ENCODE measurements at regions not wholly inside any gene's neighbourhood (a gene's known extent, or its start where the extent isn't known, plus 50 kb on each side); places are given as distances from the start of the nearest gene placed in this dataset.

GRCh38 chrX:141975839-141976238 lies 72.1 kb downstream of the MAGEC1 start:
- no peak overlapping the region for H3K4me3 Mint-ChIP-seq (ENCODE audit: unreplicated experiment)
- H3K9me3 Mint-ChIP-seq (ENCODE audit: unreplicated experiment) = peaks cover 35% of the 10 kb centered on the region
- no peaks in the 10 kb centered on the region for H3K36me3 Mint-ChIP-seq (ENCODE audit: unreplicated experiment)
- H3K27ac Mint-ChIP-seq (ENCODE audit: unreplicated experiment) = no peak overlapping the region
- no peaks in the 10 kb centered on the region for H3K4me1 Mint-ChIP-seq (ENCODE audit: unreplicated experiment)
- DNase-seq (ENCODE audit: extremely low spot score, unreplicated experiment) = no peak
- no peak for TF ChIP-seq CTCF (IDR thresholded peaks at IDR 0.05)
- no peaks in the 10 kb centered on the region for H3K27me3 Mint-ChIP-seq (ENCODE audit: unreplicated experiment)

- peaks cover 29% of the 10 kb centered on the region for H3K9me3 Mint-ChIP-seq (ENCODE audit: unreplicated experiment)
- no peaks in the 10 kb centered on the region for H3K4me1 Mint-ChIP-seq (ENCODE audit: unreplicated experiment)
- DNase-seq (ENCODE audit: extremely low spot score, unreplicated experiment) = no peak
- no peak overlapping the region for H3K27ac Mint-ChIP-seq (ENCODE audit: unreplicated experiment)
- H3K27me3 Mint-ChIP-seq (ENCODE audit: unreplicated experiment) = no peaks in the 10 kb centered on the region
- no peak overlapping the region for H3K4me3 Mint-ChIP-seq (ENCODE audit: unreplicated experiment)
- TF ChIP-seq CTCF (IDR thresholded peaks at IDR 0.05) = no peak
- no peaks in the 10 kb centered on the region for H3K36me3 Mint-ChIP-seq (ENCODE audit: unreplicated experiment)
These were observed 66.0 kb downstream of the MAGEC1 start for GRCh38 chrX:141969706-141970105.

GRCh38 chrX:141960578-141960977 lies 56.9 kb downstream of the MAGEC1 start:
- DNase-seq (ENCODE audit: extremely low spot score, unreplicated experiment) = no peak
- H3K27me3 Mint-ChIP-seq (ENCODE audit: unreplicated experiment) = no peaks in the 10 kb centered on the region
- H3K36me3 Mint-ChIP-seq (ENCODE audit: unreplicated experiment) = no peaks in the 10 kb centered on the region
- no peak for TF ChIP-seq CTCF (IDR thresholded peaks at IDR 0.05)
- no peak overlapping the region for H3K4me3 Mint-ChIP-seq (ENCODE audit: unreplicated experiment)
- H3K27ac Mint-ChIP-seq (ENCODE audit: unreplicated experiment) = no peak overlapping the region
- H3K4me1 Mint-ChIP-seq (ENCODE audit: unreplicated experiment) = no peaks in the 10 kb centered on the region
- H3K9me3 Mint-ChIP-seq (ENCODE audit: unreplicated experiment) = peaks cover 19% of the 10 kb centered on the region

All from osteocyte (in vitro differentiated cells).